D721Med (cell line): ENCODE measurements at regions not wholly inside any gene's neighbourhood (a gene's known extent, or its start where the extent isn't known, plus 50 kb on each side); places are given as distances from the start of the nearest gene placed in this dataset.

Source experiments
- DNase-seq: peaks from one replicate; pipeline ENCODE4 v3.0.0; 2011; ENCODE audit warnings: low spot score; ENCODE audit not compliant: insufficient read length
- FAIRE-seq: peaks from 2 replicates; lab custom pipeline; 2011; peaks lifted over from hg19 to GRCh38; lab: Jason Lieb, UNC
- CTCF ChIP-seq: IDR thresholded peaks from 2 replicates; pipeline ENCODE4 v1.5.1; 2012; ENCODE audit warnings: mild to moderate bottlenecking, control low read depth; ENCODE audit not compliant: insufficient read depth; ENCODE audit errors: missing control alignments

DNA sequence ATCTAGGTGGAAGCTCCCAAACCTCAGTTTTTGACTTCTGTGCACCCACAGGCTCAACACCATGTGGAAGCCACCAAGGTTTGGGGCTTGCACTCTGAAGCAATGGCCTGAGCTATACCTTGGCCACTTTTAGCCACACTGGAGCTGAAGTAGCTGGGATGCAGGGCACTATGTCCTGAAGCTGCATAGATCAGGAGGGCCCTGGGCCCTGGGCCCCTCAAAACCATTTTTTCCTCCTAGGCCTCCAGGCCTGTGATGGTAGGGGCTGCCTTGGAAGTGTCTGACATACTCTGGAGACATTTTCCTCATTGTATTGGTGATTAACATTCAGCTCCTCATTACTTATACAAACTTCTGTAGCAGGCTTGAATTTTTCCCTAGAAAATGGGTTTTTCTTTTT, 273.7 kb downstream of the FGF9 start:
- no peak for FAIRE-seq
- no peak for TF ChIP-seq CTCF
- DNase-seq, result no peak

- DNase-seq (no peak), FAIRE-seq (no peak)
- no peak for TF ChIP-seq CTCF
Measured at GRCh38 chr13:21945195-21945594, 274.3 kb downstream of the FGF9 start.

DNA sequence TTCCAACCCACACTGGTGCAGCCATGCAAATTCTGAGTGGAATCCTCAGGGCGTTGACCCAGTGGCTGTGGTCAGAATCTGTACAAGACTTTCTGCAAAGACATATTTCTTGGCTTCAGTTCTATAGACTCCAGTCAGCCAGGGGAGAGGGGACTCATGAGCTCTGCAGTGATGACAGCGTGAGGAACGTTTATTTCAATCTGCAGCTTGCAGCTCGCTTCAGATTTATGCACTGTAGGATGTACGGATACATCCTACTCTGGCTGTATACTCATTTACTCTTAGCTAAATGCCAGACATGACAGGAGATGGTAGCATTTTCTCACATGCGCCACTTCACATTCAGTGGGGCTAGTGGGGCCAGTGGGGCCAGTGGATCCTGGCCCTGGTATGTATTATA, 276.1 kb downstream of the FGF9 start:
- DNase-seq (no peak), FAIRE-seq (no peak)
- TF ChIP-seq CTCF, result no peak

GRCh38 chr13:21948769-21949474, 278.0 kb downstream of the FGF9 start:
- TF ChIP-seq CTCF, result no peak
- FAIRE-seq, result no peak
- DNase-seq, result no peak

GRCh38 chr13:21949818-21950429, 279.1 kb downstream of the FGF9 start:
- no peak for DNase-seq
- FAIRE-seq, result no peak
- TF ChIP-seq CTCF, result no peak

- DNase-seq, result no peak
- no peak for FAIRE-seq
Measured at GRCh38 chr13:21956666-21957065, 285.8 kb downstream of the FGF9 start.

More at GRCh38 chr13:21956666-21957065, 285.8 kb downstream of the FGF9 start:
- TF ChIP-seq CTCF, result no peak
